ENCODE measurements at regions not wholly inside any gene's neighbourhood (a gene's known extent, or its start where the extent isn't known, plus 50 kb on each side); places are given as distances from the start of the nearest gene placed in this dataset.

- TF ChIP-seq, protein P1, sequence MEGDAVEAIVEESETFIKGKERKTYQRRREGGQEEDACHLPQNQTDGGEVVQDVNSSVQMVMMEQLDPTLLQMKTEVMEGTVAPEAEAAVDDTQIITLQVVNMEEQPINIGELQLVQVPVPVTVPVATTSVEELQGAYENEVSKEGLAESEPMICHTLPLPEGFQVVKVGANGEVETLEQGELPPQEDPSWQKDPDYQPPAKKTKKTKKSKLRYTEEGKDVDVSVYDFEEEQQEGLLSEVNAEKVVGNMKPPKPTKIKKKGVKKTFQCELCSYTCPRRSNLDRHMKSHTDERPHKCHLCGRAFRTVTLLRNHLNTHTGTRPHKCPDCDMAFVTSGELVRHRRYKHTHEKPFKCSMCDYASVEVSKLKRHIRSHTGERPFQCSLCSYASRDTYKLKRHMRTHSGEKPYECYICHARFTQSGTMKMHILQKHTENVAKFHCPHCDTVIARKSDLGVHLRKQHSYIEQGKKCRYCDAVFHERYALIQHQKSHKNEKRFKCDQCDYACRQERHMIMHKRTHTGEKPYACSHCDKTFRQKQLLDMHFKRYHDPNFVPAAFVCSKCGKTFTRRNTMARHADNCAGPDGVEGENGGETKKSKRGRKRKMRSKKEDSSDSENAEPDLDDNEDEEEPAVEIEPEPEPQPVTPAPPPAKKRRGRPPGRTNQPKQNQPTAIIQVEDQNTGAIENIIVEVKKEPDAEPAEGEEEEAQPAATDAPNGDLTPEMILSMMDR (IDR thresholded peaks at IDR 0.05): no peak
- peak overlapping the region; percentile 46 to 83 for H3K27ac ChIP-seq
- H3K4me3 ChIP-seq: no peak overlapping the region
- DNase-seq (ENCODE audit: low spot score): no peak
These were observed 63.5 kb upstream of the HDDC2 start for GRCh38 chr6:125365230-125365629.

DNA sequence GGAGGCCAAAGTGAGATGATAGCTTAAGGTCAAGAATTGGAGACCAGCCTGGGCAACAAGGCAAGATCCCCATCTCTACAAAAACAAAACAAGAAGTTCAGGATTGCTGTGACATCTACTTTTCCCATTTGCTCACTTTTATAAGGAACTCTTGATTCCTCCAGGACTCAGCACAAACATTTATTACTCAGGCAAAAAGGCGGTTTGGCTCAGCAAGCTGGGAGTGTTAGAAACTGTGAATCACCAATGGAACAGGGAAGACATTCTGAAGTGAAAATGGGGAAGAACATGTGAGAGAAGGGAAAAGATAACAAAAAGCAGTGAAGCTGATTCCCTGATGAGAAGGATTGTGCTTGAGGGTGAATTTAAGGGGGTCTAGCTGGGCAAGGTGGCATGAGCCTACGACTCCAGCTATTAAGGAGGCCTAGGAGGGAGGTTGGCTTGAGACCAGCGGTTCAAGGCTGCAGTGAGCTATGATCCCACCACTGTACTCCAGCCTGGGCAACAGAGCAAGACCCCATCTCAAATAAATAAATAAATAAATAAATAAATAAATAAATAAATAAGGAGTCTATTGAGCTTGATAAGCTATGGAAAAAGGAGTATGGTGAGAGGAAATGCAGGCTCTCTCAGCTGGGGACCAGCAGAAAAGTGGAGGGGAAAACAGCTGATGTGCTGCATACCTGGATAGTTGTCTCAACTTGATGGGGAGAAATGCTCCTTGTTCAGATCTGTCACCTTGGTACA lies 65.4 kb upstream of the HDDC2 start:
- H3K27ac ChIP-seq: peak overlapping the region; percentile 15 to 68
- no peak for DNase-seq (ENCODE audit: low spot score)
- H3K4me3 ChIP-seq: no peak overlapping the region
- TF ChIP-seq, protein P1 (IDR thresholded peaks at IDR 0.05): no peak

DNA sequence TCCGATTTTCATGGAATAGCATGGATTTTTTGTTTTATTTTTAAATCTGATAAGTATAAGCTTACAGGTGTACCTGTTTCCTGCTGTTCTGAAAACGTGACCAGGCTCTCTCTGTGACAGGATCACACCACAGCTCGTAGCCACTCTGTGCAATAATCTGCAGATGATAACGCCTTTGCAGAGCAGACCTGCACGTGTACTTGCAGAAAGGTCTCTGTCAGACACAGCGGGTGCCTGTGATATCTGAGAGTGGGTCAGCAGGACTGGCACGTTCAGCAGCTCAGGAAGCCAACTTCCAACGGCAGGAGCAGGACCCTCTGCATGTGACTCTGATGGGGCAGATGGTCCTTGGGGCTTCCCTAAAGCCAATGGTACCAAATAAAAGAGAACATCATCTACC lies 68.6 kb upstream of the HDDC2 start:
- H3K4me3 ChIP-seq: no peak overlapping the region
- TF ChIP-seq, protein P1 (IDR thresholded peaks at IDR 0.05): no peak
- no peak for DNase-seq (ENCODE audit: low spot score)
- H3K27ac ChIP-seq: no peak overlapping the region

GRCh38 chr6:125375013-125375412 lies 73.2 kb upstream of the HDDC2 start:
- TF ChIP-seq, protein P1 (IDR thresholded peaks at IDR 0.05): no peak
- DNase-seq (ENCODE audit: low spot score): no peak
- H3K27ac ChIP-seq: no peak overlapping the region
- H3K4me3 ChIP-seq: no peak overlapping the region

- H3K4me3 ChIP-seq: no peak overlapping the region
- TF ChIP-seq, protein P1 (IDR thresholded peaks at IDR 0.05): no peak
- DNase-seq (ENCODE audit: low spot score): no peak
These were observed 74.1 kb upstream of the HDDC2 start for GRCh38 chr6:125375821-125376220.

GRCh38 chr6:125377621-125378020 lies 75.9 kb upstream of the HDDC2 start:
- DNase-seq (ENCODE audit: low spot score): no peak

More at GRCh38 chr6:125375821-125376220, 74.1 kb upstream of the HDDC2 start:
- no peak overlapping the region for H3K27ac ChIP-seq

More at GRCh38 chr6:125377621-125378020, 75.9 kb upstream of the HDDC2 start:
- no peak overlapping the region for H3K4me3 ChIP-seq
- TF ChIP-seq, protein P1 (IDR thresholded peaks at IDR 0.05): no peak
- H3K27ac ChIP-seq: peak overlapping the region in 1 of 2 donors; percentile 37
